ENCODE measurements at regions not wholly inside any gene's neighbourhood (a gene's known extent, or its start where the extent isn't known, plus 50 kb on each side); places are given as distances from the start of the nearest gene placed in this dataset.

- no peak for TF ChIP-seq CTCF (IDR thresholded peaks at IDR 0.05; ENCODE audit: poor library complexity)
- no peak for TF ChIP-seq EZH2 (IDR thresholded peaks at IDR 0.05; ENCODE audit: borderline replicate concordance)
- TF ChIP-seq EZH2phosphoT487 (IDR thresholded peaks at IDR 0.05; ENCODE audit: low read depth, severe bottlenecking, unreplicated experiment) = no peak
Measured at GRCh38 chr3:159163656-159164055, 361.8 kb downstream of the MFSD1 start.

Measured in hepatocyte (in vitro differentiated cells).